GM12872 (cell line): ENCODE measurements at regions not wholly inside any gene's neighbourhood (a gene's known extent, or its start where the extent isn't known, plus 50 kb on each side); places are given as distances from the start of the nearest gene placed in this dataset.

Source experiments
- TF ChIP-seq, protein P1 (sequence below): IDR thresholded peaks from 3 replicates; pipeline ENCODE4 v1.5.1; 2011; ENCODE audit warnings: low read depth, mild to moderate bottlenecking, low read length, moderate library complexity; ENCODE audit not compliant: insufficient read depth

GRCh38 chr21:36214561-36214960 is 57.9 kb downstream of the DOP1B start:
- TF ChIP-seq, protein P1, sequence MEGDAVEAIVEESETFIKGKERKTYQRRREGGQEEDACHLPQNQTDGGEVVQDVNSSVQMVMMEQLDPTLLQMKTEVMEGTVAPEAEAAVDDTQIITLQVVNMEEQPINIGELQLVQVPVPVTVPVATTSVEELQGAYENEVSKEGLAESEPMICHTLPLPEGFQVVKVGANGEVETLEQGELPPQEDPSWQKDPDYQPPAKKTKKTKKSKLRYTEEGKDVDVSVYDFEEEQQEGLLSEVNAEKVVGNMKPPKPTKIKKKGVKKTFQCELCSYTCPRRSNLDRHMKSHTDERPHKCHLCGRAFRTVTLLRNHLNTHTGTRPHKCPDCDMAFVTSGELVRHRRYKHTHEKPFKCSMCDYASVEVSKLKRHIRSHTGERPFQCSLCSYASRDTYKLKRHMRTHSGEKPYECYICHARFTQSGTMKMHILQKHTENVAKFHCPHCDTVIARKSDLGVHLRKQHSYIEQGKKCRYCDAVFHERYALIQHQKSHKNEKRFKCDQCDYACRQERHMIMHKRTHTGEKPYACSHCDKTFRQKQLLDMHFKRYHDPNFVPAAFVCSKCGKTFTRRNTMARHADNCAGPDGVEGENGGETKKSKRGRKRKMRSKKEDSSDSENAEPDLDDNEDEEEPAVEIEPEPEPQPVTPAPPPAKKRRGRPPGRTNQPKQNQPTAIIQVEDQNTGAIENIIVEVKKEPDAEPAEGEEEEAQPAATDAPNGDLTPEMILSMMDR, result no peak

DNA sequence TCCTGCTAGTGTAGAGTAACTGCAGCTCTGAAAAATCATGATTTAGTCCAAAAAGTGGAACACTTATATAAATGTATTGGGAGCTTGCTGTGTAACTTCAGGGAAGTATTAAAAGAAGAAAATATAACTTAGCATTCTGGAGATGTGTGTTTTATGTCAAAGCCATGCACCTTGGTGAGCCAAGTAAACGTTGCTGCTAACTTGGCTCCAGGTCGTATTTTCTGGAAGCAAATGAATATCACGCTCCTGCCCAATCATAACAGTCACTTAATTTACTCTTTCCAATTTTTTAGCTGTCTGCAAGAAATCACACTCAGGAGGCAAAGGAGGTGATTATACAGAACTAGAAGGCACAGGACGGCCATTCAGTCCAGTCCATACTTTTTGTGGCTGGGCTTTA is 61.1 kb downstream of the DOP1B start:
- TF ChIP-seq, protein P1, result no peak

DNA sequence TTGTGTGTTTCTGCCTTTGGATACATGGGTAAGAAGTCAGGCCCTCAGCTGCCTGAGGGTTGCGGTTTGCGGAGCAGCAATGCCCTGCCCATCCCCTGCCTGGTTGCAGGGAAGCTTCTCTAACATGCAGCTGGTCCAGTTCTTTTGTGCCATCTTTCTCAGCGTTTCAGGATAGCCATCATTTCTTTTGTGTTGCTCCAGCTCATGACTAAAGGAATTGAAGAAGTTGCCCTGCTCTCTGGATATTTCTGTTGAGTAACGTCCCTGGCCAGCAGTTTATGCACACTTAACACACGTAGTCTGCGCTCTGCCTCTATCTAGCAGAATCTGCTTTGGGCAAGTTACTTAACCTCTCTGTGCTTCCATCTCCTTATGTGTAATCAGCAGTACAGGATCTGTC is 62.1 kb downstream of the DOP1B start:
- TF ChIP-seq, protein P1, result no peak

DNA sequence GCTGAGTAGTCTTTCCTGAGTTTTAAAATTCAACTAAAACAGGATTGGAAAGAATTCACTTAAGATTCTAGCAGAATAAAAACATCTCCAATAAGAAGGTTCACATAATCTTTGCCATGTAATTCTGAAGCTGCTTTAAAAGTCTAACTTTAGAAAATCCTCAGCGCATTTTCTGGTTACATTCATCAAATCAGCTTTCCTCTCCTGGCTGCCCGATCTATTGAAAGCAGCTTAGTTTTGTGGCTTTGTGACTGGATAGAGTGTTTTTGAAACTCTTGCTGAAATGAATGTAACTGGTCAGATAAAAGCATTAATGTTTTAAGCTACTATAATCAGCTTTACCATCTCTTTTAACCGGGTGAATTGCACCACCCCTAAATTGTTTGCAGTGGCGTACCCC is 66.8 kb downstream of the DOP1B start:
- TF ChIP-seq, protein P1, result no peak

DNA sequence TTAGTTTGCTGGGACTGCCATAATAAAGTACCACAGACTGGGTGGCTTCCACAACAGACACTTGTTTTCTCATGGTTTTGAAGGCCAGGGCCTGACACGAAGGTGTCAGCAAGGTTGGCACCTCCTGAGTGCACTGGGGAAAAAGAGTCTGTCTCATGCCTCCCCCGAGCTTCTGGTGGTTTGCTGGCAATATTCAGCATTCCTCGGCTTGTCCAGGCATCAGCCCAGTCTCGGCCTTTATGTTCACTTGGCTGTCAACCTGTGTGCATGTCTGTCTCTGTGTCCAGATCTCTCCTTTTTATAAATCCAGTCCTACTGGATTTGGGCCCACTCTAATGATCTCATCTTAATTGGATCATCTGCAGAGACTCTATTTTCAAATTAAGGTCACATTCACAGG is 72.6 kb downstream of the DOP1B start:
- TF ChIP-seq, protein P1, result no peak

- TF ChIP-seq, protein P1, result no peak
Measured at GRCh38 chr21:36232641-36233040, 76.0 kb downstream of the DOP1B start.

DNA sequence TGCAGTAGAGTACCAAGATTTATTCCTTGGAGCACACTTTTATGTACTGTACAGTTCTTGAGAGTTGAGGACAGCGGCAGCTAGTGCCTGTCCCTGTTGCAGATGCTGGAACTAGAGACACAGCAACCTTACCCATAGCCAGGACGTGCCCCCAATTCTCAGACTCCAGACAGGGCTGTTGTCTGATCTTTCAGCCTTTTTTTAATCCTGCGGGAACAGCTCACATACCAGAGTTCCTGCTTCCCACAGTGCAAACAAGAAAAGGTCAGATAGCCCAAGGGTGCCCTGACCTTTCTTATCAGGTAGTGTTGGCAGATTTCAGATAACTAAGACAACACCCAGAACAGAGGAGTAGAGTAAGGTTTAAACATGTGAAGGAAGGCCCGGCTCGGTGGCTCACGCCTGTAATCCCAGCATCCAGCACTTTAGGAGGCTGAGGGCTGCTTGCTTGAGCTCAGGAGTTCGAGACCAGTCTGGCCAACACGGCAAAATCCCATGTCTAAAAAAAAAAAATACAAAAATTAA is 78.5 kb downstream of the DOP1B start:
- TF ChIP-seq, protein P1, result no peak

GRCh38 chr21:36236052-36236730 is 79.6 kb downstream of the DOP1B start:
- TF ChIP-seq, protein P1, result no peak
